Esophagus squamous epithelium (tissue), 4 donors: ENCODE measurements at regions not wholly inside any gene's neighbourhood (a gene's known extent, or its start where the extent isn't known, plus 50 kb on each side); places are given as distances from the start of the nearest gene placed in this dataset.

Source experiments
- POLR2A ChIP-seq, 4 donors: fragments of 450-650 bp; IDR thresholded peaks; one replicate each; pipeline ENCODE4 v1.6.1; 2017; ENCODE audit warnings: antibody characterized with exemption in 4 of 4, mild to moderate bottlenecking in 4 of 4, moderate library complexity in 3 of 4
- TF ChIP-seq, protein P1 (sequence below), 6 experiments: fragments of 450-650 bp in 4 of 6; fragments of 200-600 bp in 2 of 6; sonication (generic) in 2 of 6; IDR thresholded peaks; one replicate each; pipeline ENCODE4 v1.5.1; 2016 to 2019; ENCODE audit warnings: antibody characterized with exemption in 6 of 6, mild to moderate bottlenecking in 4 of 6, moderate library complexity in 4 of 6

DNA sequence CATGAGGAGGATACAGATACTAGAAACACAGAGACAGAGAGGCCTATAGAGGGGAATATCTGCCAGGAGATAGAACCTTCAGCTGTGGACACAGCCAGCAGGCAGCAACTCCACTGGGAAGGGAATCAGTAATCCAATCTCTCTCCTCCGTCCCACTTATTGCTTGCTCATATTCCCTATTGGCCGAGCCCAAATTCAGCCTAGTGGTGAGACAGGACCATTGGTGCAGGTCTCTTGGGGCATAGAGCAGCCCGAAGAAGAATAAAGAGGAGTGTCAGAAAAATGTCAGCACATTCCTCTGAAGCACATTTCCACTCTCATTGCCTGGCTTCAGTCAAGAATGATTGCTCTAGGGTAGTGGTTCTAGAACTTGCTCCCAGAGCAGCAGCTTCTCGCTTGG, 1091.5 kb upstream of the GYPC start:
- TF ChIP-seq POLR2A (IDR thresholded peaks at IDR 0.05) = no peak
- TF ChIP-seq, protein P1, sequence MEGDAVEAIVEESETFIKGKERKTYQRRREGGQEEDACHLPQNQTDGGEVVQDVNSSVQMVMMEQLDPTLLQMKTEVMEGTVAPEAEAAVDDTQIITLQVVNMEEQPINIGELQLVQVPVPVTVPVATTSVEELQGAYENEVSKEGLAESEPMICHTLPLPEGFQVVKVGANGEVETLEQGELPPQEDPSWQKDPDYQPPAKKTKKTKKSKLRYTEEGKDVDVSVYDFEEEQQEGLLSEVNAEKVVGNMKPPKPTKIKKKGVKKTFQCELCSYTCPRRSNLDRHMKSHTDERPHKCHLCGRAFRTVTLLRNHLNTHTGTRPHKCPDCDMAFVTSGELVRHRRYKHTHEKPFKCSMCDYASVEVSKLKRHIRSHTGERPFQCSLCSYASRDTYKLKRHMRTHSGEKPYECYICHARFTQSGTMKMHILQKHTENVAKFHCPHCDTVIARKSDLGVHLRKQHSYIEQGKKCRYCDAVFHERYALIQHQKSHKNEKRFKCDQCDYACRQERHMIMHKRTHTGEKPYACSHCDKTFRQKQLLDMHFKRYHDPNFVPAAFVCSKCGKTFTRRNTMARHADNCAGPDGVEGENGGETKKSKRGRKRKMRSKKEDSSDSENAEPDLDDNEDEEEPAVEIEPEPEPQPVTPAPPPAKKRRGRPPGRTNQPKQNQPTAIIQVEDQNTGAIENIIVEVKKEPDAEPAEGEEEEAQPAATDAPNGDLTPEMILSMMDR (IDR thresholded peaks at IDR 0.05) = no peak
